ENCODE measurements at regions not wholly inside any gene's neighbourhood (a gene's known extent, or its start where the extent isn't known, plus 50 kb on each side); places are given as distances from the start of the nearest gene placed in this dataset.

DNA sequence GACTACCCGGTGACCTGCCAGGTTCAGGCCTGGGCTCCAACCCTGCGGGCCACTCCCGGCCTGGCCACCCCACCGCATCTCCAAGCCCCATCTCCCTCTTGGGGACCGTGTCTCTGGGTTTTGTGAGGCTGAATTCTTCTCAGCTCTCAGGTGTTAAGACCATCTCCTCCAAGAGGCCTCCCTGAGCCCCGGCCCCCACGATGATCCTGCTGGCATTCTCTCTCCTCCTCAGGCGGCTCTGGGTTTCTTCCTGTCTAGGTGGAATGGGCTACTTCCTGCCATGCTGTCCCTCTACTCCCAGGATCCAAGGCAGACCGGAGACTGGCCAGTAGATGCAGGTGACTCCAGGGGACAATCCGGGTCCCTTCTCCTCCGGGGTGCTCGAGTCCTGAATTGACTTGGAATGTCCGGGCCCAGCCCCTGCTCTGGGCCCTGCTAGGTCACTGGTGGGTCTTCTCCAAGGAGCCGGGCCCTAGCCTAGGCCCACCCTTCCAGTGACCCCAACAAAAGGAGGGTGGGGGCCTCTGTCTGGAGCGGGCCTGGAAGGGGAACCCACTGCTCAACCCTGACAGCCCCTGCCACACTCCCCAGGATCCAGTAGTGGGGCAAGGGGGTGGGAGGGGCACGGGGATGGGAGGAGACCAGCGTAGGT is 219.8 kb downstream of the C9orf50 start:
- no peak for DNase-seq (ENCODE audit: low read depth)

DNA sequence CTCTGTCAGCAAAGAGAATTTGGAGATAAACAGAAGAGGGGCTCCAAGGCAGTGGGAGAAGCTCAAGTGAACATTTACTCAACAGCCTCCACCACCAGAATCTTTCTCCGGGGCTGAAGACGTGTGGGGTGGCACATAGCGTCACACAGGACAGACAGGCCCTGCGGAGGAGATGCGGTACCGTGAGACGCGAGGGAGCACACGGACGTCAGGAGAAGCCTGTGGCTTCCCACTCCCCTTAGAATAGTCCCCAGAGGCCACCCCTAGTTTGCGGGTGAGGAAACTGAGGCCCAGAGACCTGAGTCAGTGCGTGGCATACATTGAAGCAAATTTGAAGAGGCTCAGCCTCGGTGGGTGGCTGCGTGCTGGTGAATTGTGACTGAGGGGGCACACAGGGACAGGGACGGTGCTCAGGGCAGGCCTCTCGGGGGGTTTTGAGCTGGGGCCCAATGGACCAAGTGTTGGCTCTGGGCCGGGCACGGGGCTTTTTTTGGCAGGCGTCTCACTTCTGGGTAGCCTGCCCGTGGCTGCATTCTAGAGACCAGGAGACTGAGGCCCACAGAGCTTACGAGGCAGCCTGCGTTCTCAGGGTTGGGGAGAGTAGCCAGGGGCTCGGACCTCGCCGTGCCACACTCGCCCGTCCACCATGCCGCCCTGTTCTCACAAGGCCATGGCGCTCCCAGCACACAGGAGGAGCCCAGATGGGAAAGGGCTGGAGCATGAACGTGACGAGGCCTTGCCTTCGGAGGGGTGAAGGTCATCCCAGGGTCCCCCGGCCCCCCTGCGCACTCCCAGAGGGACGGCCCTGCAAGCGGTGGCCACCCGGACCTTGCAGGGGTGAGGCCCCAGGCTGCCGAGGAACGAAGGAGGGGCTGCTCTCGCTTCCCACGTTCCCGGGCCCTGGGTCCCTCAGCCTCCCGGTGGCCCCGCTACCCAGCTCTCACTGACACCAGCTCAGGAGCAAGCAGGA is 220.6 kb downstream of the C9orf50 start:
- no peak for DNase-seq (ENCODE audit: low read depth)

DNA sequence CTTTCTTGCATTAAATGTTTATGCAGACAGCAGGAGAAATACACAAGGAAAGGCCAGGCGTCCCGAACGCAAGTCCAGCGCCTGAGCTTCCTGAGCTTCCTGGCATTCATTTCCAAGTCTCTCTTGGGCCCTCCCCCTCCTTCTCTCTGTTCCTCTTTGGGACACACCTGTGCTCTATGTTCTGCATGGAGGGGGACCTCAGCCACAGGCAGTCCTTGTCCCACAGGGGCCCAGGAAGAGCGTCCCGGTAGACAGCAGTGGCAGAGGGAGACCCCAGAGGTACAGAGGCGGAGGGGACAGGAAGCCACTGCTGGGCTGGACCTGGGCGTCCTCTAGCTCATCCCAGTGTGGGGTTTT is 221.3 kb downstream of the C9orf50 start:
- no peak for DNase-seq (ENCODE audit: low read depth)

DNA sequence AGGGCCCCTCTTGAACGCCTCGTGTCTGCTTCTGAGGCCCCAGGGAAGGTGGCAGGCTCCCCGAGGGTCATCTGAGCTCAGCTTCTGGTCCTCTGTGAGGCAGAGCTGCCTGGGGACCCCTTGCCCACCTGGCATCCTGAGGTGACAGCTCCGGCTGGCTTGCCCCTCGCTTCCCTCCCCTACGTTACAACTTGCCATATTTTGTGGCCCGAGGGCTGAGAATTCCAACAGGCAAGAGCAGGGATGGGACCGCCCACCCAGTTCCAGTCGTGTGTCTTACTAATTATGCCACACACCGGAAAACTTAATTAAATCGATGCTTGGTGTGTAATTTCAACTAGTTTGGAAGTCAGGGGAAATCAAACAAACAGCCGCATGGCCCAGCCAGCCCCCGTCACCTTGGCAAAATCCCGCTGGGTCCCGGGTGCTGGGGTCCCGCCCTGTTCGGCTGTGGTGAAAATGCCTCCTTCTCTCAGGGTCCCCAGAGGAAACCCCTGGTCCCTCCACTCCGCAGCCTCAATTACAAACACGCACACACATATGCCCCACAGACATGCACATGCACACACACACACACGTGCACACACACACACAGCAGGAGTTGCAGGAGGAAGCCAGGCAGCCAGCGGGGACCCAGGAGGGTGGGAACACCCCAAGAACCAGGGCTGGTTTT is 221.0 kb upstream of the IER5L start:
- DNase-seq (ENCODE audit: low read depth) = no peak

DNA sequence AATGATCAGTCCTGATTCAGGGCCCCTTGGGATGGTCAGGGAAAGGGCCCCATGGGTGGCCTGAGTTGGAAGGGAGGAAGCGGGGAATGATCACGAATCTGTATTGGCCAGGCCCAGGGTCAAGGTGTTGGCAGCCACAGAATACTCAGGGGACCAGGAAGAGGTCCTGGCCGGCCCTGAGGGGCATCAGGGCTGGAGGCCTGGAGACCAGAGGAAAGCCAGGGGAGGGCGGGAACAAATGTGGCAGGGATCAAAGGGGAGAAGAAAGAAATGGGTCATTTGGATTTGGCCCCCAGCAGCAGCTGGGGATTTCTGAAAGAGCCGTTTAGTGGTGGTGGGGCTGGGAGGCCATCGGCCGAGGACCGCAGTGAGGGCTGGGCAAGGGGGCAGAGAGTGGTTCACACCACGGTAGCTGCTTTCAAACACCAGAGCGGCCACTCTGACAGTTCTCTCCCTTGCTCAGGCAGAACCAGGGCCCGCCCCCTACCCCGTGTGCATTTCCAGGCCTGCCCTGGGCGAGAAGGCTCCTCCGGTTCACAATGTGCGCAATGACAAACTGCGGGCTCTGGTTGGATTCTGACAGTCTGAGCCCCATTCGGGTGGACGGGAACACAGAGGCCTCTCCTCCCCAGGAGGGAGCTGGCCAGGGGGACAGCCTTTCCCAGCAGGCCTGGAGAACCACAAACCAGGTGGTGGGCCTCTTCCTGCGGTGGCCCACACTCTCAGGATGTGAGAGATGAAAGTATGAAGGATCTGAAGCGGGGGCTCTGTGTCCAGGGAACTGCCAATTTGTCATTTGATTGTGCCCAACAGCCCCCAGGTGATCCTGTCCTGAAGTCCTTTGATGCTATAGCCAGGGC is 220.3 kb upstream of the IER5L start:
- DNase-seq (ENCODE audit: low read depth) = no peak

DNA sequence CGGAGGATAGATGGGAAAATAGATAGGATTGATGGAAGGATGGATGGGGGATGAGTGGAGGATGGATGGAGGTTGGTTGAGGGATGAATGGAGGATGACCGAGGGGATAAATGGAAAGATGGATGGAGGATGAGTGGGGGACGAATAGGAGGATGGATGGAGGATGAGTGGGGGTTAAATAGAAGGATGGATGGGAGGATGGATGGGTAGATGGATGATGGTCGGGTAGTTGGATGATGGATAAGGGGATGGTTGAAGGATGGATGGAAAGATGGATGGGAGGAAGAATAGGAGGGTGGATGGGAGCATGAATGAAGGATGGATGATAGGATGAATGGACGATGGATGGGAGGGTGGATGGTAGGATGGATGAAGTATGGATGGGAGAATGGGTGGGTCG is 219.3 kb upstream of the IER5L start:
- DNase-seq (ENCODE audit: low read depth) = no peak

DNA sequence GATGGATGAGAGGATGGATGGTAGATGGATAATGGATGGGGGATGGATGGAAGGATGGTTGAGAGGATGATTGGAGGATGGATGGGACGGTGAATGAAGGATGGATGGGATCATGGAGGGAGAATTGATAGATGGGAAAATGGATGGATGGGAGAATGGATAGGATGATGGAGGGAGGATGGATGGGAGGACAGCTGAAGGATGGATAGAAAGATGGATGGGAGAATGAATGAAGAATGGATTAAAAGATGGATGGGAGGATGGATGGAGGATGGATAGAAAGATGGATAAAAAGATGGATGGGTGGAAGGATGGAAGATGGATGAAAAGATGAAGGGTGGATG is 218.3 kb upstream of the IER5L start:
- DNase-seq (ENCODE audit: low read depth) = no peak

DNA sequence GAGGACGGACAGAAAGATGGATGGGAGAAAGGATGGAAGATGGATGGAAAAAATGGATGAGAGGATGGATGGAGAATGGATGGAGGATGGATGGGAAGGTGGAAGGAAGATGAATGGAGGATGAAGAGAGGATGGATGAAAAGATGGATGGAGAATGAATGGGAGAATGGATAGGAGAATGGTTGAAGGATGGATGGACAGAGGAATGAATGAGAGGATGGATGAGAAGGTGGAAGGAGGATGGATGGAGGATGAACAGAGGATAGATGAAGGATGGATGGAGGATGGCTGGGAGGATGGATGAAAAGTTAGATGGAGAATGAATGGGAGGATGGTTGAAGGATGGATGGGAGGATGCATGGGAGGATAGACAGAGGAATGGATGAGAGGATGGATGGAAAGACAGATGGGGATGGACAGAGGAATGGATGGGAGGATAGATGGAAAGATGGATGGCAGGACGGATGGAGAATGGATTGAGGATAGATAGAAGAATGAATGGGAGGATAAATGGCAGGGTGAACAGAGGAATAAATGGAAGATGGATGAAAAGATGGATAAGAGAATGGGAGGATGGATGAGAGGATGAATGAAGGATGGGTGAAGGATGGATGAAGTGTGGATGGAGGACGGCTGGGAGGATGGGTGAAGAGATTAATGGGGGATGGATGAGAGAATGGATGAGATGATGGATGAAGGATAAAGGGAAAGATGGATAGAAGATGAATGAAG is 217.7 kb upstream of the IER5L start:
- no peak for DNase-seq (ENCODE audit: low read depth)

DNA sequence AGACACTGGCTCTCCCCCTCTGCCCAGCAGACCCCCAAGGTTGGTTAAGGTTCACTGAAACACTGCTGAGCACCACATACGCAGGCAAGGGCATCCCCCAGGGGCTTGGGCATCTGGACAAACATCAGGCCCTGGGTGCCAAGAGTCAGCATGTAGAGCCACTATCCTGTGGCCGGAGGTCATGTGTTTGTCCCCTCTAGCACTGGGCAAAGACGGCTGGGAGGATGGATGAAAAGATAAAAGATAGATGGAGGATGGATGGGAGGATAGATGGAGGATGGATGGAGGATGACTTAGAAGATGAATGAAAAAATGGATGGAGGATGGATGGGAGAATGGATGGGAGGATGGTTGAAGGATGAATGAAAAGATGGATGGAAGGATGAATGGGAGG is 216.8 kb upstream of the IER5L start:
- no peak for DNase-seq (ENCODE audit: low read depth)

DNA sequence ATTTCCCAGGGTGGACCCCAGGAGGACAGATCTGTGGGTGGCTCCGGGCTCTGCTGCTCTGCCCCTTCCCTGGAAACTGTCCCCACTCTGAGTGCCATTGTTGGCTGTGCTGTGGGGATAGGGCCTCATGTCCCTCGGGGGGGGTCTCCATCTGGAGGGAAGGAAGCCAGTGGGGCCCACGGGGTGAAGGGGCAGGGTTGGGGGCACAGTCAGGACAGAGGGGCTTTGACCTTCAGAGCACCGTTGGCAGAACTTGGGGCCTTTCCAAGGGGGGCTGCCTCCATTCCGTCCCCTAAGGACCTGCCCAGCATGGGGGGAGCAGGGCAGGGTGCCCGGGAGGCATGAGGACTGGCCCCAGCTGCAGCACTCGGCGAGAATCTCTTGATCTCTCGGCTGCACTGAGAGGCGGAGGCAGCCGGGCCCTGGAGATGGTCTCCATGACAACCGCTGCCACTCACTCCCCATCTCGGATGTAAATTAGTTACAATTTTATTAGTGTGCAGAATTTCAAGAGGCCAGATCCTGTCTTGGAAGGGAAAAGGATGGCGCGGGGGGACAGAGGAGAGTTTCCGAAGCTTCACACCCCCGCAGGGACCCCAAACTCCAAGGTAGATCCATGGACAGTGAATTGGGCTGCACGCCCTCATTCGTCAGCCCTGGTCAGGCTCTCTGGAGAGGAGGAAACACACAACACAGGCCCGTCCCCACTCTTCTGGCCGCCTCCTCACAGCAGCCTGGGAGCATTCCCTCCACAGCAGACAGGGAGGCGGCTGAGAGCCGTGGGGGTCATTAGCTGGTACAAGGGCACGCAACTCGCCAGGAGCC is 216.2 kb upstream of the IER5L start:
- DNase-seq (ENCODE audit: low read depth) = no peak

DNA sequence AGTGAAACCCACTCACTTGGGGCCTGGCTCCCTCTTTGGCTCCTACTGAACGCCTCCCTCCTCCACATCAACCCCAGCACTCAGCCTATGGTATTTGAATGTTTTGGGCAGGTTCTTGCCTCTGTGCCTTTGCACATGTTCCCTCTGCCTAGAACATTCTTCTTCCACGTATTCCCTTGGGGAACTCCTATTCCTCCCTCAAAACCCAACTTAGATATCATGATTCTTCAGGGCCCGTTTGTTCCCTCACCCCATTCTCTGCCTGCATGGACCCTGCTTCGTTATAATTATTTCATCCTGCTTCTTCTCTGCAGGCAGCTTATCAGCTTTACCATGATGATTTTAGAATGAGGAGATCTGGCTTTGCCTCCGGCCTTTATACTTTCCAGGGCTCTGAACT is 215.0 kb upstream of the IER5L start:
- DNase-seq (ENCODE audit: low read depth) = no peak

DNA sequence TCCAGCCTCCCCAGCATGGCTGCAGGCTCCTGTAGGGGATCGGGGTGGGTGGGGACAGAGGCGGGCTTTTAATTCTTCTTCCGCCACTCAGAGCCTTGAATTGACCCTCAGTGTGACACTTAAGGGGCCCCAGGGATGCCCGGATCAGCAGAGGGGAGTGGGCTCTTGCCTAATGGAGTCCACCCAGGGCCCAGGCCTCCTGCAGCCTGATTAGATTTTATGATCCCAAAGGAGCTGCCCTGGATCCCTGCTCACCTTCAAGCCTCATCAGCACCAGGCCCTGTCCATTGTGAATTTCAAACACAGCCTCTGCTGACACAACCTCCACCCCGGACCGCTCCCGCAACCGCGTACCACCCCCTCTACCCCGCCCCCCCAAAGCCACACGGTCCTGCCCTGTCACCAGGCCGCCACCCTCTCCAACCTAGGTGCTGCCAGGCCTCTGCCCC is 214.1 kb upstream of the IER5L start:
- DNase-seq (ENCODE audit: low read depth) = no peak

DNA sequence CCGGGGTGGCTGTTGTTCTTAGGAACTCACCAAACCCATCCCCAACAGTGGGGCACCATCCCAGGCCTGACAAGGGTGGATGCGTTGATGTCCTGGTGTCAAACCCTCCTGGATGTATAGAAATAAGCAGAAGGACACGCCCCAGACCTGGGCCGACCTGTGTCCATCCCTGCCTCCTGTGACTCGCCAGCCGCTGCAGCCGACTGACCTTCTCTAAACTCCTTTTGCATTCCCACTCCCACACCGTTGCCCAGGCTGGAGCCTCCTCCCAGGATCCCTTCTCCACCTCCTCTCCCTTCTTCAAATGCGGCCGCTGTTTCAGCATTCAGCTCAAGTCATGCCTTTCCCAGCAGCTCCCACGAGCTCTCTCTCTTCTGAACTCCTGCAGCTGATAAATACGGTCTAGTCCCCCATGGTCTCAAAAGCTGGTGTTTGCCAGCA is 213.2 kb upstream of the IER5L start:
- no peak for DNase-seq (ENCODE audit: low read depth)

DNA sequence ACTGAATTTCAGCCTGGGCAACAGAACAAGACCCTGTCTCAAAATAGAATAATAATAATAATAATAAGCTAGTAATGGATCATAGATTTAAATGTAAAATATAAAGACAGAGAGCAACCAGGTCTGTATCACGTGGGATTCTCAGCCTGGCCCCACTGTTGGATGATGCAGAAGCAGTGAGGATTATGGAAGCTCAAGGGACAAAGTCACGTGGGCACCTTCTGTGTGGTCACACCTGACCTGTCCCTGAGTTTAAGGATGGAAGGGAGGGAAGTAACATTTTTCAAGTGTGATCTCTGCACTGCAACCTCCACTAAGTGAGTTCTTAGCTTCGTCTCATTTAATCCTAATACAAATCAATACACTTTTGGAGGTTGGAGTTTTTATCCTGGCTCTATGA is 212.5 kb upstream of the IER5L start:
- DNase-seq (ENCODE audit: low read depth) = no peak

DNA sequence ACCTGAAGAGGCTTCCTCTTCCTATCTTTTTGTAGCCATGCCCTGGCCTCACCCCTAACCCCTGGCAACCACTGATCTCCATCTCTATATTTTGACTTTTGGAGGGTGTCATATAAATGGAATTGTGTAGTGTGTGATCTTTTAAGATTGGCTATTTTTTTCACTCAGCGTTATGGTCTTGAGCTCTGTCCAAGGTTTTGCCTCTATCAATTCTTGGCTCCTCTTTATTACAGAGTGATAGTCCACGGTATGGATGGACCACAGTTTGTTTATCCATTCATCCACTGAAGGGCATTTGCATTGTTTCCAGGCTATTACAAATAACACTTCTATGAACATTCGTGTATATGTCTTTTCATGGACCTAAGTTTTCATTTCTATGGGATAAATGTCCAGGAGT is 209.8 kb upstream of the IER5L start:
- no peak for DNase-seq (ENCODE audit: low read depth)

DNA sequence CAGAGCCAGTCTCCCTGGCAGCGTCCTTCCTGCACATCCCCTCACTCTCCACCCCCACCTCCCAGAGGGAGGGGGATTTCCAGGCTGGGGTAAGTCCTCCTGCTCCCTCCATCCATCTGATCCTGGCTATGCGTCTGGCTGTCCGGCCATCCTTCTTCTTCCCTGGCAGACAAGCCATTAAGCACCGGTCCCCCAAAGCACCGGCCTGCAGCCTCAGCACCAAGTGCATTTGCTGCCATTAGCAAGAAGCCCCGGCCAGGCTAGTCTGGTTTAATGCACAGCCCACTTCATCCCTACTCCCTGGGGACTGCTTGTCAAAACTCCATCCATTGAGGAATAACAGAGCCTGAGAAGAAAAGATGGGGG is 208.7 kb upstream of the IER5L start:
- DNase-seq (ENCODE audit: low read depth) = no peak

DNA sequence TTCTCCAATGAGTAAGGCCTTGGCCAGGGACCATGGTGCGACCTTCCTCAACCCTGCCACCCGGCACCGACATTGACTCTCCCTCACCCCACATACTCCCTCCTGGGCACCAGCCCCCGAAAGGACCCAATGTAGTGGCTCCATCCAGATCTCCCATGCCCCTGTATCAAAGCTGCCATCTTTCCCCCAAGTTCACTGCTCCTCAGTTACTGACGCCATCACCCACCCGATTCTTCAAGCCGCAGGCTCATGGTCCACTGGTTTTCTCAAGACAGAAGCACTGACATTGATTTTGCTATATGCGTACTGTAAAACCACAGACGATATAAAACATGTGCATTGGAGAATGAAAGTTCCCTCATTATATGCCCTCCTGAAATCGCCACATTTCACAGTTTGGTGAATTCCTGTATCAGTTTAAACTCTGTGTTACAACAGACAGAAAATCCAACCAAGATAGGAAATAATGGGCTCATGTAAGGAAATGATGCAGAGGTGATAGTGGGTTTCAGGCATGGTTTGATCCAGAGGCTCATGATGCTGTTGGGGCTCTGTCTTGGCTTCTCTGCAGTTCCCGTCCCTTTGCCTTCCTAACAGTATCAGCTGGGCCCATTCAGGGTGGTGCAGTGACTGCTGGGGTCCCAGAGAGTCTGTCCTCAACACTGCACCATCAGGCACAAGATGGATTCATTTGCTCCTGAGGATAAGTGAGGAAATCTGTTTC is 207.3 kb upstream of the IER5L start:
- no peak for DNase-seq (ENCODE audit: low read depth)

DNA sequence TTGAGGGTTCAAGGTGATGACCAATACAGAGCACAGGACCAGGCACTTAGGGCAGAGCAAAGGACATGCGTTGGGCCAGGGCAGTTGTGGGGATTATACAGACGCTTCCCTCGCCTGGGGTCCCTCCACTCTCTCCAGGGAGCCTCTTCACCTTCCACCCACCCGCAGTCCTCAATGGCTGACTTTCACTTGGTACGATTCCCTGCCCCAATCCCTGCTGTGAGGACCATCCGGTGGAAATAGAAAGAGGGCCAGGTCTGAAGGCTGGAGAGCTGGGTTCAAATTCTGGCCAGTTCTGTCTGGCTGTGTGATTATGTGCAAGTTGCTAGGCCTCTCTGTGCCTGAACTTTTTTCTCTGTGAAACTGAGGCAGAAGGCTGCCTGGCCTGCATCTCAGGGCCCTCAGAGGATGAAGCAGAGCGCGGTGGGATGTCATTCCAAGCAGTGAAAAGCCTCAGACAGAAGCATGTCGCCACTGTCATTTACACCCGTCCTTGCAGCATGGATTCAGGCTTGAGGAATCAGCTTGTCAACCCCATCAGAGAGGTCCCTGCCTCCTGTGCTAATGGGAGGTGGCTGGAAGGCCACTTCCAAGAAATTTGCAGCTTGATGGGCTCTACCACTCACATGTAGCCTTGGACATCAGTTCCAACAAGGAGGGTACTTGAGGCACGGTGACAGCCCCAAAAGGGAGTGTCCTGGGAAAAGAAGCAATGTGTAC is 206.6 kb upstream of the IER5L start:
- no peak for DNase-seq (ENCODE audit: low read depth)
